LNCAP (cell line): ENCODE measurements at regions not wholly inside any gene's neighbourhood (a gene's known extent, or its start where the extent isn't known, plus 50 kb on each side); places are given as distances from the start of the nearest gene placed in this dataset.
A peak's percentile ranks its signal among the peaks of the same experiment; 100 is the strongest.

Experiments used
- TF ChIP-seq, protein P1 (sequence below): fragments of 450-650 bp; IDR thresholded peaks from 2 replicates; pipeline ENCODE4 v1.5.1; 2017; ENCODE audit warnings: mild to moderate bottlenecking

GRCh38 chr6:50649086-50649485 lies 64.2 kb upstream of the TFAP2D start:
- TF ChIP-seq, protein P1, sequence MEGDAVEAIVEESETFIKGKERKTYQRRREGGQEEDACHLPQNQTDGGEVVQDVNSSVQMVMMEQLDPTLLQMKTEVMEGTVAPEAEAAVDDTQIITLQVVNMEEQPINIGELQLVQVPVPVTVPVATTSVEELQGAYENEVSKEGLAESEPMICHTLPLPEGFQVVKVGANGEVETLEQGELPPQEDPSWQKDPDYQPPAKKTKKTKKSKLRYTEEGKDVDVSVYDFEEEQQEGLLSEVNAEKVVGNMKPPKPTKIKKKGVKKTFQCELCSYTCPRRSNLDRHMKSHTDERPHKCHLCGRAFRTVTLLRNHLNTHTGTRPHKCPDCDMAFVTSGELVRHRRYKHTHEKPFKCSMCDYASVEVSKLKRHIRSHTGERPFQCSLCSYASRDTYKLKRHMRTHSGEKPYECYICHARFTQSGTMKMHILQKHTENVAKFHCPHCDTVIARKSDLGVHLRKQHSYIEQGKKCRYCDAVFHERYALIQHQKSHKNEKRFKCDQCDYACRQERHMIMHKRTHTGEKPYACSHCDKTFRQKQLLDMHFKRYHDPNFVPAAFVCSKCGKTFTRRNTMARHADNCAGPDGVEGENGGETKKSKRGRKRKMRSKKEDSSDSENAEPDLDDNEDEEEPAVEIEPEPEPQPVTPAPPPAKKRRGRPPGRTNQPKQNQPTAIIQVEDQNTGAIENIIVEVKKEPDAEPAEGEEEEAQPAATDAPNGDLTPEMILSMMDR, result no peak

DNA sequence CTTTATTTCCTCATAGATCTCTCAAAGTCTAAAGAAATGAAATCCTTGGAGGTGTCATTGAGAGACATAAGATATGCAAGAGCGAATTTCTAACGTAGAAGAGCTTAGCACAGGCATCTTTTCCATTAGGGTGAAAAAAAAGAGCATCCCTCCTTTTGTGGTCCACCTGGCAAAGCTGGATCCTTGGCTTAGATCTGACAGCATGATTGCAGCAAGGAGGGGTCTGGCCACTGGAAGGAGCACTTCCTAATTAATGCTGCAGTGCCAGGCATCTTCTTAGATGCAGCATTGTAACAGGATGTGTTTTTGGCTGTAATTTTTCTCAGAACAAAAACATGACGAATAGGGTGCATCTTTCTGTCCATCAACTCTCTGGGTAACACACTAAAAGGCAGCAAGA lies 60.1 kb upstream of the TFAP2D start:
- TF ChIP-seq, protein P1, result no peak

GRCh38 chr6:50654155-50654554 lies 59.2 kb upstream of the TFAP2D start:
- TF ChIP-seq, protein P1, result no peak

DNA sequence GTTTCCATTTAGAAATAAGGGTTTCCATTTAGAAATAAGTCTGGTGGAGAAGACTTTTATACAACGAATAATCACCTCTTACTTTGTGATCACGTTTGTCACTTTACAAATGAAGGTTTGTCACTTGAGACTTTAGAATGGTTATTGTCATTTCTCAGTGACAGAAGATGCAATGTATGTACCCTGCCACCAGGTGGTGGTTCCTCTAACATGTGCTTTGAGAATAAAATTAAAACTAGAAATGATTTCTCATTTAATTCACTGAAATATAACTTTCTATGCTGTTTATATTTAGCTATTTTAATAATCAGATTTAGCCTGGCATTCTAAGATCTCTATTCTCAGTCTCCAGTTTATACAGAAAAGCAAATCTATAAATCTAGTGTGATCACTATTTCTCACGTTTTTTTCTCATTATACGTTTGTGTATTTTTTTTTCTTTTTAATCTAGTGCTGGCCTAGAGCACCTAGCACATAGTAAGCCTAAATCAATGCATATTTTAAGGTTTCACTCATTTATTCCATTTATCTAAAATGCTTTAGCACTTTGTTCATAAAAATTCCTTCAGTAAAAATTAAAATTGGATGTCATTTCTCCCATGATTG lies 57.4 kb upstream of the TFAP2D start:
- TF ChIP-seq, protein P1, result peak; percentile 68

- TF ChIP-seq, protein P1, result no peak
These were observed 55.8 kb upstream of the TFAP2D start for GRCh38 chr6:50657513-50657912.

- TF ChIP-seq, protein P1, result no peak
These were observed 54.8 kb upstream of the TFAP2D start for GRCh38 chr6:50658561-50658960.

- TF ChIP-seq, protein P1, result no peak
These were observed 51.7 kb upstream of the TFAP2D start for GRCh38 chr6:50661636-50662035.
